Stimulated activated CD4-positive, alpha-beta T cell treated with anti-CD3 and anti-CD28 coated beads, Interleukin-15, amount 100 ng/mL, for 1 hour (primary cell): ENCODE measurements at regions not wholly inside any gene's neighbourhood (a gene's known extent, or its start where the extent isn't known, plus 50 kb on each side); places are given as distances from the start of the nearest gene placed in this dataset.
A peak's percentile ranks its signal among the peaks of the same experiment; 100 is the strongest.
"Not testable (repeated sequence)": the region's sequence is repeated elsewhere in the genome, so short reads cannot be mapped to it uniquely, and the experiment has no call there.

Experiments
- DNase-seq, 2 donors: peaks; one replicate each; pipeline ENCODE4 v3.0.0-alpha.2; 2020; ENCODE audit warnings: low read depth in 1 of 2, low spot score in 1 of 2

DNA sequence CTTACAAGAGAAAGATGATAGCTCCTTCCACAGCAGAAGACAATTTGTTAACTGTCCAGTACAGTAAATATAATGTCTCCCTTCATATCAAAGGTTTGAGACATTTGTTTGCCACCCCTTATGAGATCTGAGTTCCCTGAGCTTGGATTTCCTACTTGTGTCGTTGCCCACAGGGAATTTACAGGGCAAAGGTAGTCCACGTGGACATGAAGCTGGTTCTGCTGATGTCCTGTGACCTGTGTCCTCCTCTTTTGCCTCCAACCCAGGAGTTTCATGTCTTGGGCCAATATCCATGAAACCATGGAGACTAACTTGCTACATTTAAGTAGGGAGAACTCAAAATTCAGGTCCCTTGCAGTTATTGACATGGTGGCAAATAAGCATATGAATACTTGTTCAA lies 172.2 kb upstream of the KCTD7 start:
- not testable (repeated sequence) for DNase-seq

DNA sequence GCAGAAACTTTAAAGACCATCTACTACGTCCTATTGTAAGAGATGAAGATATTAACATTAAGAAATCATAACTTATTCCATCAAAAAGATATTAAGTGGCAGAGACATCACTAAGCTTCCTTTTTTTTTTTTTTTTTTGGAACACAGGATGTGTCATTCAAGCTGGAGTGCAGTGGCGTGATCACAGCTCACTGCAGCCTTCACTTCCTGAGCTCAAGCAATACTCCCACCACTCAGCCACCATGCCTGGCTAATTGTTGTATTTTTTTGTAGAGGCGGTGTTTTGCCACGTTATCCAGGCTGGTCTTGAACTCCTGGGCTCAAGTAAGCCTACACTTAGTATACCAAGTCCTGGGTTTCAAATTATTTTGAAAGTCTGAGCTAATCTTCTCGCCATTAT lies 169.7 kb upstream of the KCTD7 start:
- DNase-seq, result not testable (repeated sequence)

GRCh38 chr7:66459783-66460413 lies 168.8 kb upstream of the KCTD7 start:
- DNase-seq, result not testable (repeated sequence)

DNA sequence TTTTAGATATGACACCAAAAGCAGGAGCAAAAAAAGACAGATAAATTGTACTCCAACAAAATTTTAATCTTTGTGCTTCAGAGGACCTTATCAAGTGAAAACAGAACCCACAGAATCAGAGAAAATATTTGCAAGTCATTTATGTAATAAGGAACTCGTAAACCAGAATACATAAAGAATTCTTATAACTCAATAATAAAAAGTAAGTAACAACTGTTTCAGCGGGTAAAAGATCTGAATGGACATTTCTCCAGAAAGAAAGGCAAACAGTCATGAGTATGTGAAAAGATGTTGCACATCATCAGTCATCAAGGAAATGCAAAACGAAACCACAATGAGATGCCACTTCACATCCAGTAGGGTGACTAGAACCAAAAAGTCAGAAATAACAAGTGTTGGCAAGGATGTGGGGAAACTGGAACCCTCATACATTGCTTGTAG lies 167.7 kb upstream of the KCTD7 start:
- DNase-seq, result no peak

- DNase-seq, result not testable (repeated sequence)
Observed at GRCh38 chr7:66461397-66461796, 167.3 kb upstream of the KCTD7 start.

DNA sequence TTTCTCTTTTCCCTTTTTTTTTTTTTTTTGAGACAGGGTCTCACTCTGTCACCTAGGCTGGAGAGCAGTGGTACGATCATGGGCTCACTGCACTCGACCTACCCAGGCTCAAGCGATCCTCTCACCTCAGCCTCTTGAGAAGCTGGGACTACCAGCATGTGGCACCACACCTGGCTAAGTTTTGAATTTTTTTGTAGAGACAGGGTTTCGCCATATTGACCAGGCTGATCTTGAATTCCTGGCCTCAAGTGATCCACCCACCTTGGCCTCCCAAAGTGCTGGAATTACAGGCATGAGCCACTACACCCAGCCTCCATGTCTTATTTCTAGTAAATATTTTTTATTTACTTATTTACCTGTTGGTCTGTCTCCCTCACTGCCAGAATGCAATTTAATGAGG lies 165.8 kb upstream of the KCTD7 start:
- not testable (repeated sequence) for DNase-seq

GRCh38 chr7:66464059-66464458 lies 164.6 kb upstream of the KCTD7 start:
- DNase-seq, result no peak

- DNase-seq, result no peak
Observed at GRCh38 chr7:66466081-66466600, 162.5 kb upstream of the KCTD7 start.

DNA sequence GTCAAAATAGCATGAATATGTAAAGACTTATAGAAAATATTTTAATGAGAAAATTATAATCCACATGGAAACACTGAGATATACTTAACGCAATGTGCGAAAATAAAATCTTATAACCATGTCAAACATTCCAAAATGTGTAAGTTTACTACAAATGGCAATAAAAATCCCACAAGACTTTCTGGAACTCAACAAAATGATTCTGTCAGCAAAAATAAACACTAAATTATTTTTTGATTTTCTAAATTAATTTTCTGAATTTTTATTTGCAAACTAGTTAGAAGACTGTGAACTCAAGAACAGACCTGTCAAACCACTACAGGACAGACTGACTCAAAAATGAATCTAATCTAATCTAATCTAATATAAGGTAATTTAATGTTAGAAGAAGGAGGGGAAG lies 160.8 kb upstream of the KCTD7 start:
- no peak for DNase-seq

DNA sequence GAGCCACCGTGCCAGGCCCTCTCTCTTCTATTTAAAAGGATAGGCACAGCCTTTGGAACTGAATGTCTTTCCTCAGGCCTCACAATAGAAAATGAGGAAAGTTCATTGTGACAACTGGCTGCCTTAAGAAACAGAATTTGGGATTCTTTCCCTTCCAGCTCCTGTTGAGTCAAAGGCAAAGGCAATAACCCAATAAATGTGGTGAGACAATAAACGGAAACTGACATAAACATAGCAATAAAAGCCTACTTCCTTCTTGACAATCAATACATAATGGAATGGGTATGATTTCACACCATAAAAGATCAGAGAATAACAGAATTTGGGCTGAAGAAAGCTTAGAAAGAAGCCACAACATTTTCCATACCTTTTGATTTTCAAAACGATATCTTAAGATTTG lies 155.6 kb upstream of the KCTD7 start:
- DNase-seq, result not testable (repeated sequence)

DNA sequence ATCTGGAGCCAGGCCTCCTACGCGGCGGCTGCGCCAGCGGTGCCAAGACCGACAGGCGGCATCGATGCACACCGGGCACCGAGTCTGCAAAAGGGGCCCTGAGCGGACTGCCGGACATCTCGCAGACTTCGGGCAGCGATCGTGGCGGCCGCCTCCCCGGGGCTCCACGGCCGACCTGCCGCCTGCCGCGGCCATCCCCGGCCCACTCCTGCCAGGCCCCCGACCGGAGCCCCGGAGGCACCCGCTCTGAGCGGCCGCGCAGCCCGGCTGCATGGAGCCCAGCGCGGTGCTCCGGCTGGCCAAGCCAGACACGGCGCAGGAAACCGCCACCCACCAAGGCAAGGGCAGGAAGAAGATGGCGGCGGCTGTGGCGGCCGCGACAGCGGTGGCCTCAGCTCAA lies 154.2 kb upstream of the KCTD7 start:
- no peak for DNase-seq

GRCh38 chr7:66476056-66476455 lies 152.6 kb upstream of the KCTD7 start:
- DNase-seq, result not testable (repeated sequence)

- DNase-seq, result not testable (repeated sequence)
Observed at GRCh38 chr7:66477822-66478397, 150.8 kb upstream of the KCTD7 start.

- not testable (repeated sequence) for DNase-seq
Observed at GRCh38 chr7:66481229-66481628, 147.5 kb upstream of the KCTD7 start.

- not testable (repeated sequence) for DNase-seq
Observed at GRCh38 chr7:66489065-66489464, 139.6 kb upstream of the KCTD7 start.

GRCh38 chr7:66489741-66490140 lies 138.9 kb upstream of the KCTD7 start:
- DNase-seq, result not testable (repeated sequence)

DNA sequence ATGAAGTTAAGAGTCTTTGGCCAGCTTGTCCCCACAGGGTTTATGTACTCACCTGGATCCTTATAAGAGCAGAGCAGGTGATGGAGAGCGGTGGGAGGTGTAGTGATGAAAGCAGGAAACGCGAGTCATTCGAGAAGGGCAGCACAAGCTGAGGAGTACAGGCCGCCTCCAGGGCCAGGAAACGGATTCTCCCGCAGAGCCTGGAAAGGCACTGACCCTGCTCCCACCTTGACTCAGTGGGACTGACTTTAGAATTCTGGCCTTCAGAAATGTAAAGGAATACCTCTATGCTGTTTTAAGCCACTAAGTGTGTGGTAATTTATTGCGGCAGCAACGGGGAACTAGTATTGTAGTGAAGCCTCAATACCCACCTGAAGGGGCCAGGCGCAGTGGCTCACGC lies 137.7 kb upstream of the KCTD7 start:
- DNase-seq, result not testable (repeated sequence)

DNA sequence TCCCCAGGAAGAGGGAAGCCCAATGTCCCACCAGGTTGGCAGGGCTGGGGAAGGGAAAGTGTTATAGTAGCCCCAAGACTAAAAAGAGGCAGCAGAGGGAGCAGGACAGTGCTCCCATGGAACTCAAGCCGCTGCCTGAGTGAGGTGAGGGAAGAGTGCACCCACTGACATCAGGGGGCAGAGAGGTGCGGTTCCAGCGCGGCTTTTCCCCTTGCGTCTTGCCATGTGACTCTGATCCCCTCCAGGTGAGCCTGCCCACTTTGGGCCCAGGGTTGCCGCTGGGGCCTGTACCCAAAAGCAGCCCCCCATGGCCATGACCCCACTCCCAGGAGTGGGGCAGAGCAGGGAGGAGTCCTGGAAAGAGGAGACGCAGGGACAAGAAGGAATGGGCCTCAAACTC lies 136.3 kb upstream of the KCTD7 start:
- DNase-seq, result not testable (repeated sequence)

DNA sequence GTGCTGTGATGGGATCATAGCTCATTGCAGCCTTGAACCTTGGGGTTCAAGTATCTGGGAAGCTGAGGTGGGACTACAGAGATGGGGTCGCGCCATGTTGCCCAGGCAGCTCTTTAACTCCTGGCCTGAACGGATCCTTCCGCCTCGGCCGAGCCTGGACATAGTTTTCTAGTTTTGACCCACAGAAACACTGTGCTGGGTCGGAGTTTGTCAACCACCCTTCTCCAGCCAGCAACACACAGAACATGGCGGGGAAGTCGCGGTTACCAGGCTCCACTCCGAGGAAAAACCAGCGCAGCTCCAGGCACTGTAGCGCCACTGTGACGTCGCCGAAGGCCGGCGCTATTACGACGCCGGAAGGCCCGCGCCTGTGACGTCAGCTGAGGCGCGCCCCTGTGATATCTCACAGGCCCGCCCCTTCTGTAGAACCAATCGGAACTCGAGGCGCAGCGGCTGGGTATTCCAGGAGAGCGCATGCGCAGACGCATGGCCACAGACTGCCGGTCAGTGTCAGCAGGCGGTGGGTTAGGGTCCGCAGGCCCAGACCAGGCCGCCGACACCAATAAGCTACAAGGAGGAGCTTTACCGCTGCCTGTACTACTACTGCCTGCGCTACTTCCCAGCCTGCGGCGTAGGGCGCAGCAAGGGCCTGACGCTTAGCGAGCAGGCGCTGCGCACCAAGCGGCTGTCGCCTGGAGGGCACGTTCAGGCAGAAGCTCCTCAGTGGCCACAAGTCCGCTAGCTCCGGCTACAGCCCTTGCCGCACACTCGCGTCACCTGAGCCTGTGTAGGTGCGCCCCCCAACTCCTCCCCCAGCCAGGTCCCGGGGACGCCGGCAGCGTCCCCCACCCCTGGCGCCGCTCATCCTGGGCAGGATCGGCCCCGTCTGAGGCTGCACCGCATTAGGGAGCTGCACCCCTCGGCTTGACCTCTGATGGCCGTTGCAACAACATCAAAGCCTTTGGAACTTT lies 135.2 kb upstream of the KCTD7 start:
- DNase-seq, result peak; percentile 88 to 92

DNA sequence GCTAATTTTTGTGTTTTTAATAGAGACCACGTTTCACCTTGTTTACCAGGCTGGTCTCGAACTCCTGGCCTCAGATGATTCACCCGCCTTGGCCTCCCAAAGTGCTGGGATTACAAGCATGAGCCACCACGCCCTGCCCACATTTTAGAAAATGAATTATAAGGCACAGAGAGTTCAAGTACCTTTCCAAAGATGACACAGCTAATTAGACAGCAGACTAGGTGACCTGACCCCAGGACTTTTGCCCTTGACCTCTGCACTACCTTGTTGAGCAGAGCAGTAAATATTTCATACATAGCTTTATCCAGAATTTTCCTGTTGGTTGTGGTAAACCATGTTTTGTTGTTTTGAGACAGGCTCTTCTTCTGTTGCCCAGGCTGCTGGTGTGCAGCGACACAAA lies 131.3 kb upstream of the KCTD7 start:
- no peak for DNase-seq

DNA sequence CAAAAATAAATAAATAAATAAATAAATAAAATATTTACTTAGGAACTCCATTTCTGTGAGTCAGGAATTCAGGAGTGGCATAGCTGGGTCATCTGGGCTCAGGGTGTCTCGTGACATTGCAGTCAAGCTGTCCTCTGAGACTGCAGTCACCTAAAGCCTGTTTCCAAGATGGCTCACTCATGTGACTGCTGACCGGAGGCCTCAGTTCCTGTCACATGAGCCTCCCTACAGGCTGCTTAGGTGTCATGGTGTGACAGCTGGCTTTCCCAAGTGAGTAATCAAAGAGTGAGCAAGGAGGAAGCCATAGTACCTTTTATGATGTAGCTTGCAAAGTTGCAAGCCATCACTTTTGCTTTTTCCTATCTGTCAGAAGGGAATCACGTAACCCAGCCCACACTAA lies 128.6 kb upstream of the KCTD7 start:
- DNase-seq, result no peak
